Hepatic stellate cell (primary cell): ENCODE measurements at regions not wholly inside any gene's neighbourhood (a gene's known extent, or its start where the extent isn't known, plus 50 kb on each side); places are given as distances from the start of the nearest gene placed in this dataset.

Source experiments
- DNase-seq: peaks from one replicate; pipeline ENCODE4 v3.0.0; 2011; ENCODE audit warnings: low spot score

GRCh38 chr2:30048636-30049175 is 98.1 kb upstream of the YPEL5 start:
- DNase-seq = peak; percentile 20

- DNase-seq = no peak
Measured at GRCh38 chr2:30055548-30055947, 91.3 kb upstream of the YPEL5 start.

DNA sequence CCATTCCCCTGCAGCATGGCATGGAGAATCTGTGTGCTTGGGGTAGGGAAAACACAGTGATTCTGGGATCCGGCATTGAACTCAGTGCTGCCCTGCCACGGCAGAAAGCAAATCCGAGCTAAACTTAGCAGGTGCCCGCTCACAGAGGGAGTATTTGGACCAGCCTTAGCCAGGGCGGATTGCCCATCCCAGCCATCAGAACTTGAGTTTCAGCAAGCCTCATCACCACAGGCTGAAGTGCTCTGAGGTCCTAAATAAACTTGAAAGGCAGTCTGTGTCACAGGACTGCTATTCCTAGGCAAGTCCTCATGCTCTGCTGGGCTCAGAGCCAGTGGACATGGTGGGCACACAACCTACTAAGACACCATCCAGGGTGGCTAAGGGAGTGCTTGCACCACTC is 86.2 kb upstream of the YPEL5 start:
- DNase-seq = no peak

- no peak for DNase-seq
Measured at GRCh38 chr2:30068067-30068466, 78.7 kb upstream of the YPEL5 start.

DNA sequence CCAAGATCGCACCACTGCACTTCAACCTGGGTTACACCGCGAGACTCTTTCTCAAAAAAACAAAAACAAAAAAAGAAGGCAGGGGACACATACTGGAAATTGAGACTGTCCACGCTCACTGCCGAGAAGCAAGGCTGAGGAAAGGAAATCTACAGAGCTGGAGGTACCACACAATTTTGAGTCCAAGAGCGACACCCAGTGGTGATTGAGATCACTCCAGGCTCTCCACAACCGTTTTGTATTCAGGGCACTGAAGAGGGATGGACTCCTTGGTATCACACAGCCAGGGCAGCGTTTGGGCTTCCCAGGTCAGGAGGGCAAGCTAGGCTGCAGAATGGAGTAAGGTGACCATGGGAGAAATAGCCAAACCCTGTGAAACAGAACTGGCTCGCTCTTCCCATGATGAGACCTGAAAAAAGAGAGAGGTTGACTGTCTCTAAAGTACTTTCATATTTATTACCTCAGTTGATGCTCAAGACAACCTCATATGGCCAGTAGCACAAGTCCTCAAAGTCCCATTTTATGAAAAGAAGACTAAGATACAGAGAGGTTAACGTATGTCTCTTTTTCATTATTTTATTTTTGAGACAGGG is 74.5 kb upstream of the YPEL5 start:
- peak; percentile 66 for DNase-seq

GRCh38 chr2:30073523-30073922 is 73.3 kb upstream of the YPEL5 start:
- no peak for DNase-seq

DNA sequence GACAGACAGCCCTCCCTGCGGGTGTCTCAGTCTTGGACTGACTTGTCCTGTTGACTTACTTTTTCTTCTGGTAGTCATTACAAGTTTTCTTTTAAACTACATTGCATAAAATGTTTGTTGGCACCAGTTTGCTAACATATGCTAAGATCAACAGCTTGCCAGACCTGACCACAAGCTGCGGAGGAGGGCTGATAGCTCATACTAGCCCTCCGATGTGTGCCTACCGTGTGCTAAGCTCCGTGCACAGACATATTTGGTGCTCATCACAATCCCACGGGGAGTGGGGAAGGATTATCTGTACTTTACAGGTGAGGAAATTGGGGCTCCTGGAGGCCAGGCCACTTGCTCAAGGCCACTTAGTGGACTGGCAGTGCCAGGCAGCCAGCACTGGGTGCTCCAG is 72.8 kb upstream of the YPEL5 start:
- no peak for DNase-seq

GRCh38 chr2:30078521-30078920 is 68.3 kb upstream of the YPEL5 start:
- no peak for DNase-seq

- no peak for DNase-seq
Measured at GRCh38 chr2:30084915-30085314, 61.9 kb upstream of the YPEL5 start.

GRCh38 chr2:30089171-30089570 is 57.6 kb upstream of the YPEL5 start:
- no peak for DNase-seq

GRCh38 chr2:30095402-30095801 is 51.4 kb upstream of the YPEL5 start:
- no peak for DNase-seq

DNA sequence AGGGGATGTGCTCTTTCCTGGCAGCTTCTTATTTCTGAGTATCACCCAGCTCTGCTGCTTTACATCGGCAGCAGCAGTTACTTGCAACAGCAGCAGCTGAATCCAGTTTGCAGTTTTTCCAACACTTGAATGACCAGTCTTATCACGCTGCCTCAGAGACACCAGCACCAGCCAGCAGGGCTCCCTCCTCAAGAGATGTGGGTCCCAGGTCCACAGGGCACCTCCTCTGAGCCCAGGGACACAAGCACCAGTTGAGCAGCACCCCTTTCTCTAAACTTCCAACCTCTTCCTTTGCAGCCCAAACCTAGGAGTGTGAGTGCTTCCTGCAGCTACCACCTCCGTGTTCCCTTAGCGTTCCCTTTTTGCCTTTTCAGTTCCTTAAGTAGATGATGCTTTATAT is 50.4 kb upstream of the YPEL5 start:
- no peak for DNase-seq
